ENCODE measurements at regions not wholly inside any gene's neighbourhood (a gene's known extent, or its start where the extent isn't known, plus 50 kb on each side); places are given as distances from the start of the nearest gene placed in this dataset.

- no peaks in the 10 kb centered on the region for H3K4me1 ChIP-seq
- no peak overlapping the region for H3K27ac ChIP-seq
- DNase-seq = no peak
- no peaks in the 10 kb centered on the region for H3K36me3 ChIP-seq
- no peak overlapping the region for H3K4me3 ChIP-seq
- H3K27me3 ChIP-seq = no peaks in the 10 kb centered on the region
- H3K9me3 ChIP-seq (replicated peaks) = no peaks in the 10 kb centered on the region
These were observed 341.6 kb upstream of the SFSWAP start for GRCh38 chr12:131369094-131369845.

- no peaks in the 10 kb centered on the region for H3K27me3 ChIP-seq
- H3K36me3 ChIP-seq = no peaks in the 10 kb centered on the region
- no peaks in the 10 kb centered on the region for H3K4me1 ChIP-seq
- DNase-seq = no peak
- no peak overlapping the region for H3K27ac ChIP-seq
- H3K9me3 ChIP-seq (replicated peaks) = no peaks in the 10 kb centered on the region
- H3K4me3 ChIP-seq = no peak overlapping the region
These were observed 340.6 kb upstream of the SFSWAP start for GRCh38 chr12:131370321-131370720.

GRCh38 chr12:131370791-131371347 lies 340.0 kb upstream of the SFSWAP start:
- Histone ChIP-seq H3K27ac (no peak overlapping the region), H3K27me3 (no peaks in the 10 kb centered on the region), H3K4me1 (no peaks in the 10 kb centered on the region), H3K4me3 (no peak overlapping the region), H3K36me3 (no peaks in the 10 kb centered on the region), H3K9me3 (replicated peaks) (no peaks in the 10 kb centered on the region)
- DNase-seq = no peak

- H3K27ac ChIP-seq = no peak overlapping the region
- no peak for DNase-seq
- no peaks in the 10 kb centered on the region for H3K4me1 ChIP-seq
- no peaks in the 10 kb centered on the region for H3K27me3 ChIP-seq
- H3K4me3 ChIP-seq = no peak overlapping the region
- H3K36me3 ChIP-seq = no peaks in the 10 kb centered on the region
- no peaks in the 10 kb centered on the region for H3K9me3 ChIP-seq (replicated peaks)
These were observed 339.3 kb upstream of the SFSWAP start for GRCh38 chr12:131371401-131372170.

- no peaks in the 10 kb centered on the region for H3K9me3 ChIP-seq (replicated peaks)
- no peaks in the 10 kb centered on the region for H3K36me3 ChIP-seq
- no peak overlapping the region for H3K27ac ChIP-seq
- H3K4me1 ChIP-seq = no peaks in the 10 kb centered on the region
- DNase-seq = no peak
- no peak overlapping the region for H3K4me3 ChIP-seq
- no peaks in the 10 kb centered on the region for H3K27me3 ChIP-seq
These were observed 338.8 kb upstream of the SFSWAP start for GRCh38 chr12:131372171-131372475.

- Histone ChIP-seq H3K9me3 (replicated peaks) (no peaks in the 10 kb centered on the region), H3K27ac (no peak overlapping the region), H3K27me3 (no peaks in the 10 kb centered on the region), H3K4me3 (no peak overlapping the region), H3K36me3 (no peaks in the 10 kb centered on the region), H3K4me1 (no peaks in the 10 kb centered on the region)
- no peak for DNase-seq
These were observed 338.1 kb upstream of the SFSWAP start for GRCh38 chr12:131372706-131373195.

- no peak overlapping the region for H3K27ac ChIP-seq
- no peaks in the 10 kb centered on the region for H3K9me3 ChIP-seq (replicated peaks)
- DNase-seq = no peak
- no peak overlapping the region for H3K4me3 ChIP-seq
- no peaks in the 10 kb centered on the region for H3K4me1 ChIP-seq
- no peaks in the 10 kb centered on the region for H3K36me3 ChIP-seq
- no peaks in the 10 kb centered on the region for H3K27me3 ChIP-seq
These were observed 335.5 kb upstream of the SFSWAP start for GRCh38 chr12:131375261-131375971.

- no peaks in the 10 kb centered on the region for H3K9me3 ChIP-seq (replicated peaks)
- no peak overlapping the region for H3K27ac ChIP-seq
- H3K4me3 ChIP-seq = no peak overlapping the region
- no peaks in the 10 kb centered on the region for H3K4me1 ChIP-seq
- no peak for DNase-seq
- H3K27me3 ChIP-seq = no peaks in the 10 kb centered on the region
- no peaks in the 10 kb centered on the region for H3K36me3 ChIP-seq
These were observed 334.9 kb upstream of the SFSWAP start for GRCh38 chr12:131375972-131376345.

GRCh38 chr12:131378176-131378842 lies 332.6 kb upstream of the SFSWAP start:
- H3K27ac ChIP-seq = no peak overlapping the region
- no peaks in the 10 kb centered on the region for H3K4me1 ChIP-seq
- H3K27me3 ChIP-seq = no peaks in the 10 kb centered on the region
- DNase-seq = no peak
- H3K4me3 ChIP-seq = no peak overlapping the region
- no peaks in the 10 kb centered on the region for H3K9me3 ChIP-seq (replicated peaks)
- H3K36me3 ChIP-seq = no peaks in the 10 kb centered on the region

GRCh38 chr12:131378861-131379665 lies 331.8 kb upstream of the SFSWAP start:
- DNase-seq = no peak
- H3K27me3 ChIP-seq = no peaks in the 10 kb centered on the region

GRCh38 chr12:131379738-131380137 lies 331.2 kb upstream of the SFSWAP start:
- no peak overlapping the region for H3K27ac ChIP-seq
- DNase-seq = no peak
- H3K36me3 ChIP-seq = no peaks in the 10 kb centered on the region
- no peaks in the 10 kb centered on the region for H3K27me3 ChIP-seq
- H3K9me3 ChIP-seq (replicated peaks) = no peaks in the 10 kb centered on the region
- H3K4me3 ChIP-seq = no peak overlapping the region
- no peaks in the 10 kb centered on the region for H3K4me1 ChIP-seq

More at GRCh38 chr12:131378861-131379665, 331.8 kb upstream of the SFSWAP start:
- Histone ChIP-seq H3K4me3 (no peak overlapping the region), H3K27ac (no peak overlapping the region), H3K9me3 (replicated peaks) (no peaks in the 10 kb centered on the region), H3K36me3 (no peaks in the 10 kb centered on the region), H3K4me1 (no peaks in the 10 kb centered on the region)

GRCh38 chr12:131380220-131380964 lies 330.5 kb upstream of the SFSWAP start:
- DNase-seq = no peak
- Histone ChIP-seq H3K9me3 (replicated peaks) (no peaks in the 10 kb centered on the region), H3K27me3 (no peaks in the 10 kb centered on the region), H3K27ac (no peak overlapping the region), H3K36me3 (no peaks in the 10 kb centered on the region), H3K4me1 (no peaks in the 10 kb centered on the region), H3K4me3 (no peak overlapping the region)

- Histone ChIP-seq H3K4me1 (no peaks in the 10 kb centered on the region), H3K27me3 (no peaks in the 10 kb centered on the region), H3K4me3 (no peak overlapping the region), H3K27ac (no peak overlapping the region), H3K36me3 (no peaks in the 10 kb centered on the region), H3K9me3 (replicated peaks) (no peaks in the 10 kb centered on the region)
- DNase-seq = no peak
These were observed 329.8 kb upstream of the SFSWAP start for GRCh38 chr12:131380965-131381705.
